ENCODE measurements at regions not wholly inside any gene's neighbourhood (a gene's known extent, or its start where the extent isn't known, plus 50 kb on each side); places are given as distances from the start of the nearest gene placed in this dataset.
A peak's percentile ranks its signal among the peaks of the same experiment; 100 is the strongest.

DNA sequence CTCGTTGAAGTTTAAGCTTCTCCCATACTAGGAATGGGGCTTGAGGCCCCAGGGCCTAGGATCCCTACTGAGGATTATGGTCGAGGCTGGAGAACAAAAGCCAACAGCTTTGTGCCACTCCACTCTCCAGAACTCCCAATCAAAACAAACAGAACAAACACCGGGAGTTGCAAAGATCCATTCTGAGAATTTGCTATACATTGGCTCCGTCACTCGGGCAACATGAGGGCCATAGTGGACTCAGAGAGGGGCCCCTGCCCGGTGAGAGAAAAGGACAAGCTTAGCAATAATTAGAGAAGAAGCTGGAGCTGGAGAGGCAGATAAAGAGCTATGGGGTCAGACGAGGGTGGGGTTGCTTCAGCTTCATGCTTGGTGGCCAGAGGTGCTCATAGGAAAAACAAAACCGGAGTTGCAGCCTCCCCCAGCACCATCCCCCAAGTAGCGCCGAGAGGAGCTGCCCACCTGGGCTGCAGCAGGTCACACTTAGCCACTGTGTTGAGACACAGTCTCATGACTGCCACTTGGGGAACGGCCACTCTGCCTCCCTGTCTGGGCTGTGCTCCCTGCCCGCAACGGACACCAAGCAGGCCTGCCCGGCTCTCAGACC lies 142.3 kb upstream of the HAAO start:
- Mint-ChIP-seq H3K9me3 (no peaks in the 10 kb centered on the region), H3K36me3 (ENCODE audit: low read depth) (no peaks in the 10 kb centered on the region), H3K4me1 (ENCODE audit: low read depth) (peaks cover 36% of the 10 kb centered on the region), H3K27ac (peak overlapping the region; percentile 53), H3K27me3 (peaks cover 25% of the 10 kb centered on the region), H3K4me3 (no peak overlapping the region)
- intact Hi-C loops (cut with micrococcal nuclease) = no loop called here

DNA sequence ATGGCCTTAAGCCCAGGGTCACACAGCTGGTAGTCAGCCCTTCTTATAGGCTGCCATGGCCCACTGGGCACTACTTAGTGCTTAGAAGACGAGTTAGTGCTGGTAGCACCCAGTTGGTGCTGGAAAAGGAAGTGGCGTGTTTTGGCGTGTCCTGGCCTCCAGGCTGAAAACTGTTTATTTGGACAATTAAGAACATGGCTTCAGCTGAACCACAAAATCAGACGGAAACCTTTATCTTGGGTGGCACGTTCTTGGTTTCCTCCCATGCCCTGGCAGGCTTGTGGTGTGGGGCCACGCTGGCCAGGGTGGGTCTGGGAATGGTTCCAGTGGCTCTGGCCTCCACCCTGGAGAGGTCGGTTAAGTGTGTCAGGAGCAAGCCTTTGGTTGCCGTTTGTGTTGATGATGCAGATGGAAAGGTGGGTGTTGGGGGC lies 141.5 kb upstream of the HAAO start:
- Mint-ChIP-seq H3K27ac (peak overlapping the region; percentile 53), H3K36me3 (ENCODE audit: low read depth) (no peaks in the 10 kb centered on the region), H3K4me3 (no peak overlapping the region)

GRCh38 chr2:42932271-42933151 lies 140.1 kb upstream of the HAAO start:
- no peaks in the 10 kb centered on the region for H3K36me3 Mint-ChIP-seq (ENCODE audit: low read depth)
- H3K27ac Mint-ChIP-seq = no peak overlapping the region
- H3K4me3 Mint-ChIP-seq = no peak overlapping the region
- peaks cover 22% of the 10 kb centered on the region for H3K27me3 Mint-ChIP-seq
- H3K9me3 Mint-ChIP-seq = no peaks in the 10 kb centered on the region
- intact Hi-C loops (cut with micrococcal nuclease) = no loop called here
- H3K4me1 Mint-ChIP-seq (ENCODE audit: low read depth) = peaks cover 44% of the 10 kb centered on the region

More for the DNA sequence above, 141.5 kb upstream of the HAAO start:
- H3K9me3 Mint-ChIP-seq = no peaks in the 10 kb centered on the region
- H3K4me1 Mint-ChIP-seq (ENCODE audit: low read depth) = peaks cover 39% of the 10 kb centered on the region
- intact Hi-C loops (cut with micrococcal nuclease) = no loop called here
- peaks cover 25% of the 10 kb centered on the region for H3K27me3 Mint-ChIP-seq

- intact Hi-C loops (cut with micrococcal nuclease) = no loop called here
- Mint-ChIP-seq H3K36me3 (ENCODE audit: low read depth) (no peaks in the 10 kb centered on the region), H3K9me3 (no peaks in the 10 kb centered on the region), H3K27ac (no peak overlapping the region), H3K27me3 (peaks cover 26% of the 10 kb centered on the region), H3K4me1 (ENCODE audit: low read depth) (peaks cover 47% of the 10 kb centered on the region), H3K4me3 (no peak overlapping the region)
Observed at GRCh38 chr2:42931818-42932195, 139.4 kb upstream of the HAAO start.

- Mint-ChIP-seq H3K4me3 (no peak overlapping the region), H3K27ac (peak overlapping the region; percentile 25), H3K36me3 (ENCODE audit: low read depth) (no peaks in the 10 kb centered on the region), H3K9me3 (no peaks in the 10 kb centered on the region), H3K27me3 (peaks cover 23% of the 10 kb centered on the region), H3K4me1 (ENCODE audit: low read depth) (peaks cover 44% of the 10 kb centered on the region)
- intact Hi-C loops (cut with micrococcal nuclease) = no loop called here
Observed at GRCh38 chr2:42931146-42931817, 138.9 kb upstream of the HAAO start.

- H3K4me1 Mint-ChIP-seq (ENCODE audit: low read depth) = peaks cover 42% of the 10 kb centered on the region
- intact Hi-C loops (cut with micrococcal nuclease) = no loop called here
- H3K27ac Mint-ChIP-seq = peak overlapping the region; percentile 50
- no peak overlapping the region for H3K4me3 Mint-ChIP-seq
- no peaks in the 10 kb centered on the region for H3K9me3 Mint-ChIP-seq
- H3K36me3 Mint-ChIP-seq (ENCODE audit: low read depth) = no peaks in the 10 kb centered on the region
- H3K27me3 Mint-ChIP-seq = peaks cover 22% of the 10 kb centered on the region
Observed at GRCh38 chr2:42930025-42930581, 137.7 kb upstream of the HAAO start.

DNA sequence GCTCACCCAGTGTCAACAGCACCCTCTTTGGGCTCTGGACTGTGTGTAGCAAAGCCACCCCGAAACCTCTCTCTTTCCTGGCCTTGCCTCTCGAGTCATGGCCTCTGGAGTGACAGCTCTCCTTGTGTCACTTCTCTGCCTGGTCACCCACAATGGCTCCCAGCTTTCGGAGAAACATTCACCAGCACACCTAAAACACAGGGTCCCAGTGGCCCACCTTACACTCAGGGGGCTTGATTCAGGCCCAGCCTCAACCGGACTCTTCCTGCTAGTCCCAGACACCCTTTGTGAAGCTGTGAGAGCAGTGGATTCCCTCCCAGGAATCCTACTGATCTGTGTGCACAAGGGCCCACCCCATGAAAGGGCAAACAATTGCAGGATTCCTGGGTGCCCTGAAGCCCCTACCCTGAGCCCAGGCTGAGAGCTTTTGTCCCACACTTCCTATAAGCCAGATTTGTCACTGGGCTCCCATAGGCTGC lies 137.2 kb upstream of the HAAO start:
- Mint-ChIP-seq H3K36me3 (ENCODE audit: low read depth) (no peaks in the 10 kb centered on the region), H3K9me3 (no peaks in the 10 kb centered on the region), H3K27me3 (peaks cover 26% of the 10 kb centered on the region), H3K4me3 (no peak overlapping the region), H3K4me1 (ENCODE audit: low read depth) (peaks cover 47% of the 10 kb centered on the region), H3K27ac (no peak overlapping the region)
- intact Hi-C loops (cut with micrococcal nuclease) = no loop called here

DNA sequence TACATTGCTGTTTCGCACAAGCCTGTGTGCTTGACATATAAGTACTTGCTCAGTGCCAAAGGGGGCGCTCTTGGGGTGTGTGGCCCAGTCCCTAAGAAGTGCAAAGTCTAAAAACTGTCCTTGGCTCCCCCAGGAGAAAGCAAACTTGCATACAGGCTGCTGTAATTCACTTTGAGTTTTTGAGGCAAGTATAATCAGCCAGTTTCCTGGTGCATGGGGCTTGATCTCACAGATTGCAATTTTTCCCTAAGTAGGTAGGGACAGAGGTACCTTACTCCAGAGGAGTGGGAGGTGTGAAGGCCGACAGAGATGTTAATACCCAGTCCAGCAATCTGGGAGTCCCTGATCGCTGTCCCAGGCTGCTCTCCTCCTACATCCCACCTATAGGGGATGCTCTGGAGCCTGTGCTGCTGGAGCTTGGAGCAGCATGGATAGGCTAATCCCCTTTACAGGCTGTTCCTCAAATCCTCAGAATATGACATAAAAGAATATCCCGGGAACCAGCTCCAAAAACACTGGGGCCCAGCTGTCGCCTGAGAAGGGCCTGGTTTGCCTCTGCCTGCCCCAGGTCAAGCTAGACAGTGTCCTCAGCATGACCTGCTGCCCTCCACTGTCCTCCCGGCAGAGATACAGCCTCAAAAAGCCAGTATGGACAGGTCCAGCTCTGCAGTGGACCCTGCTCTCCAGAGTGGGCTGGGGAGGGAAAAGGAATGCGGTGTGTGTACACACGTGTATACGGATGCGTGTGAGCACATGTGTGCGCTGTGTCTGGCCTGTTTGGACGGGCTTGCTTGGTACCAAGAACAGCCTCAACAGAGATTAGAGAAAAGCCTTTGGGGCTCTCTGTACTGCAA lies 136.5 kb upstream of the HAAO start:
- intact Hi-C loops (cut with micrococcal nuclease) = no loop called here
- H3K27ac Mint-ChIP-seq = no peak overlapping the region
- no peaks in the 10 kb centered on the region for H3K9me3 Mint-ChIP-seq
- no peaks in the 10 kb centered on the region for H3K36me3 Mint-ChIP-seq (ENCODE audit: low read depth)
- H3K4me3 Mint-ChIP-seq = no peak overlapping the region
- peaks cover 27% of the 10 kb centered on the region for H3K27me3 Mint-ChIP-seq
- peaks cover 46% of the 10 kb centered on the region for H3K4me1 Mint-ChIP-seq (ENCODE audit: low read depth)

GRCh38 chr2:42928161-42928691 lies 135.8 kb upstream of the HAAO start:
- intact Hi-C loops (cut with micrococcal nuclease) = no loop called here
- Mint-ChIP-seq H3K9me3 (no peaks in the 10 kb centered on the region), H3K27me3 (peaks cover 27% of the 10 kb centered on the region), H3K36me3 (ENCODE audit: low read depth) (no peaks in the 10 kb centered on the region), H3K4me3 (no peak overlapping the region), H3K4me1 (ENCODE audit: low read depth) (peaks cover 41% of the 10 kb centered on the region), H3K27ac (no peak overlapping the region)

DNA sequence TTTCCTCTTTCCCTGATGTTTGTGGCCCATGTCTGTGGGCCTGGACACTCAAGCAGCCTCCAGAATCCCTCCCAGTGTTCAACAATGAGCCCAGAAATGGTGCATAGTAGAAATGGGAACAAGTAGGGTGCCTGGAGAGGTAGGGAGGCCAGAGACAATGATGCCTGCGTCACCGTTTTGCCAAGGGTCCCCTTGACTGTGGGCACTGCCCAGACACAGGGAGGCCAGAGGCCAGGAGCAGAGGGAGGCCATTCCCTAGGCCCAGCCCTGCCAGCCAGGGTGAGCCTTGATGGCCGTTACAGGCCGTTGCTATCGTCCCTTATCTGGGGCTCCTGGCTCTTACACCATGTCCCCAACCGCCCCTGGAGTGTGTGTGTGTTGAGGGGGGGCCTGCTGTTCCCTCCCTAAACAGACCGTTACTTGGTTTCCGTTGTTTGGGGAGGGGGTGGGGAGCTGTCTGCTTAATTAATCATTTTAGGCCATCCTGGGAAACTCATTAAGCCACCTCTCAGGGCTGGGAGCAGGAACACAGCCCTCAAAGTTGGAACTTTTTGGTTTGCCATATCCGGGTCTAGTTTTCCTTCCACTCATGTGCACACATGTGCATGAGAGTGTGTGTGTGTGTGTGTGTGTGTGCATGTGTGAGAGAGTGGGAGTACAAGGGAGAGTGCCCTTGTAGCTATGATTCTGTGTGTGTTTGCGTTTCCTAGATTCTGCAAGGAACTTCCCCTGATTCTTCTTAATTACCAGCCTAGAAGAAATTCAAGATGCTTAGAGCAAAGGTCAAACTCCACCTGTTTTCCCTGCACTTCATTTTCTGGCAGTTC lies 135.2 kb upstream of the HAAO start:
- Mint-ChIP-seq H3K27ac (no peak overlapping the region), H3K9me3 (no peaks in the 10 kb centered on the region), H3K4me3 (no peak overlapping the region), H3K4me1 (ENCODE audit: low read depth) (peaks cover 41% of the 10 kb centered on the region), H3K27me3 (peaks cover 30% of the 10 kb centered on the region), H3K36me3 (ENCODE audit: low read depth) (no peaks in the 10 kb centered on the region)
- intact Hi-C loops (cut with micrococcal nuclease) = no loop called here

DNA sequence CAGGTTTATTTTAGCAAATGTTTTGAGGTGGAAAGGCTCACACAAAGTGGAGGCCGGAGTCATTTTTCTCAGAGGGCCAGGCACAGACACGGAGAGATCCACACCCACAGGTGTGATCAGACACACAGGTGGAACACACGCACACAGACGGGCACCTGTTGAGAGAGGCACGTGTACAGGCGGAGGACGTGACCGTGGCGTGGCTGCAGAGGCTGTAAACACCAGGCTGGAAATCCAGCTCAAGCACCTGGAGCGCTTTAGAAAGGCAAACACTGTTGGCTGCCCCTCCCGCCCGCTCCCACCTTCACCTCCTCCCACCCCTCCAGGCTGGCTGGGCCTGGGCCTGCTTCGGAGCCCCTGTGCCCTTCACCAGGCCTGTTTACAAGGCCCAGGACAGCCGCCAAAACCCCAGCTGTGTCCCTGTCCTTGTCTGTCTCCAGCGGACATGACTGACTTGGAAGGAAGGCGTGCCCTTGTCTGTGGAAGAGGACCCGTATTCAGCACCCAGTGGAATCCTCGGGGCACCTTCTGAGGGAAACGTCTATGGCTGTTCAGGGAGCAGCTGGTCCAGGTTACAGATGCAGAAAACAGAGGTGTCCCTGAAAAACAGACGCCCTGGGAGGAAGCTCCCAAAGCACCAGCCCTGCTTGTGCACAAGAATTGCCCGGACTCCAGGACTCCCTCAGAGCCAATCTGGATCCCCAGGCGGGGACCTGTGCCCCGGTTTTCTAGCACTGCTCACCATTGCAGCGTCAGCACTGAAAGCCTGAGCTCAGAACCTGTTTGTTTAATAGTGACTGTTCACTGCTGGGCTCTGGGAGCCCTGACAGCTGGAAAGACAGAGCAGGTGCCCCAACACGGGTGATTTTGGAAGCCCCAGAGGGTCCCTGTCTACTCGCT lies 134.3 kb upstream of the HAAO start:
- Mint-ChIP-seq H3K4me3 (no peak overlapping the region), H3K27me3 (peaks cover 25% of the 10 kb centered on the region), H3K27ac (no peak overlapping the region), H3K4me1 (ENCODE audit: low read depth) (peaks cover 41% of the 10 kb centered on the region), H3K9me3 (no peaks in the 10 kb centered on the region), H3K36me3 (ENCODE audit: low read depth) (no peaks in the 10 kb centered on the region)
- intact Hi-C loops (cut with micrococcal nuclease) = no loop called here
